Suprapubic skin (tissue), 4 donors: ENCODE measurements at regions not wholly inside any gene's neighbourhood (a gene's known extent, or its start where the extent isn't known, plus 50 kb on each side); places are given as distances from the start of the nearest gene placed in this dataset.

Experiments used
- CTCF ChIP-seq, 2 donors: fragments of 200-600 bp in 1 of 2; fragments of 450-650 bp in 1 of 2; sonication (generic) in 1 of 2; IDR thresholded peaks; one replicate each; pipeline ENCODE4 v1.5.1; 2016 to 2019; ENCODE audit warnings: antibody characterized with exemption in 2 of 2, mild to moderate bottlenecking in 1 of 2, moderate library complexity in 1 of 2
- EP300 ChIP-seq: sonication (generic); formaldehyde crosslinking; IDR thresholded peaks from one replicate; pipeline ENCODE4 v1.6.1; 2017; ENCODE audit warnings: antibody characterized with exemption
- POLR2A ChIP-seq, 2 donors: fragments of 450-650 bp; IDR thresholded peaks; one replicate each; pipeline ENCODE4 v1.6.1; 2017; ENCODE audit warnings: antibody characterized with exemption in 2 of 2, mild to moderate bottlenecking in 2 of 2, moderate library complexity in 2 of 2
- POLR2AphosphoS5 ChIP-seq, 3 donors: sonication (generic); formaldehyde crosslinking; IDR thresholded peaks; one replicate each; pipeline ENCODE4 v1.6.1; 2017; ENCODE audit warnings: antibody characterized with exemption in 3 of 3

GRCh38 chr11:70005107-70005818 lies 72.9 kb upstream of the ANO1 start:
- TF ChIP-seq POLR2AphosphoS5 (IDR thresholded peaks at IDR 0.05) = no peak
- no peak for TF ChIP-seq CTCF (IDR thresholded peaks at IDR 0.05)
- TF ChIP-seq POLR2A (IDR thresholded peaks at IDR 0.05) = no peak
- TF ChIP-seq EP300 = no peak
